MV-4-11 (cell line): ENCODE measurements at regions not wholly inside any gene's neighbourhood (a gene's known extent, or its start where the extent isn't known, plus 50 kb on each side); places are given as distances from the start of the nearest gene placed in this dataset.

Source experiments
- DNase-seq: peaks from one replicate; lab custom pipeline; 2025; lab: John Stamatoyannopoulos, UW

- no peak for DNase-seq
Observed at GRCh38 chr1:175894581-175894980, 151.2 kb upstream of the TNR start.

- DNase-seq = no peak
Observed at GRCh38 chr1:175893192-175893591, 149.8 kb upstream of the TNR start.

GRCh38 chr1:175892686-175893085, 149.3 kb upstream of the TNR start:
- DNase-seq = no peak

- DNase-seq = no peak
Observed at GRCh38 chr1:175891783-175892309, 148.5 kb upstream of the TNR start.

GRCh38 chr1:175890958-175891357, 147.6 kb upstream of the TNR start:
- no peak for DNase-seq

- DNase-seq = no peak
Observed at GRCh38 chr1:175889848-175890247, 146.5 kb upstream of the TNR start.

- DNase-seq = no peak
Observed at GRCh38 chr1:175888996-175889395, 145.6 kb upstream of the TNR start.

- no peak for DNase-seq
Observed at GRCh38 chr1:175887981-175888428, 144.6 kb upstream of the TNR start.

GRCh38 chr1:175887521-175887920, 144.1 kb upstream of the TNR start:
- DNase-seq = no peak

GRCh38 chr1:175885326-175885725, 141.9 kb upstream of the TNR start:
- DNase-seq = no peak

- no peak for DNase-seq
Observed at GRCh38 chr1:175884369-175884768, 141.0 kb upstream of the TNR start.

- DNase-seq = no peak
Observed at GRCh38 chr1:175882192-175882591, 138.8 kb upstream of the TNR start.

GRCh38 chr1:175881246-175881976, 138.0 kb upstream of the TNR start:
- no peak for DNase-seq

- no peak for DNase-seq
Observed at GRCh38 chr1:175878775-175879174, 135.4 kb upstream of the TNR start.

- no peak for DNase-seq
Observed at GRCh38 chr1:175877939-175878737, 134.7 kb upstream of the TNR start.

- no peak for DNase-seq
Observed at GRCh38 chr1:175875556-175875955, 132.2 kb upstream of the TNR start.

GRCh38 chr1:175874081-175874480, 130.7 kb upstream of the TNR start:
- no peak for DNase-seq

- no peak for DNase-seq
Observed at GRCh38 chr1:175873290-175873935, 130.0 kb upstream of the TNR start.

GRCh38 chr1:175872588-175872987, 129.2 kb upstream of the TNR start:
- no peak for DNase-seq

GRCh38 chr1:175871647-175872046, 128.3 kb upstream of the TNR start:
- no peak for DNase-seq

- no peak for DNase-seq
Observed at GRCh38 chr1:175870217-175870616, 126.8 kb upstream of the TNR start.

GRCh38 chr1:175866776-175867175, 123.4 kb upstream of the TNR start:
- DNase-seq = no peak
